ENCODE measurements at regions not wholly inside any gene's neighbourhood (a gene's known extent, or its start where the extent isn't known, plus 50 kb on each side); places are given as distances from the start of the nearest gene placed in this dataset.

- H3K4ac ChIP-seq (ENCODE audit: low read depth, low read length) = no peak overlapping the region
- H3K4me2 ChIP-seq (ENCODE audit: insufficient read depth, insufficient read length, low read length) = no peak overlapping the region
- no peaks in the 10 kb centered on the region for H3K79me1 ChIP-seq (ENCODE audit: insufficient read depth, low read depth, low read length, poor library complexity, severe bottlenecking)
- no peaks in the 10 kb centered on the region for H3K36me3 Mint-ChIP-seq (ENCODE audit: insufficient read depth in 1 of 3, low read depth in 3 of 3)
- 0 out of 2 replicates have a peak, but pooled peaks cover 2% of the 10 kb centered on the region for H3K27me3 Mint-ChIP-seq (ENCODE audit: low read depth)
- H3K18ac ChIP-seq (ENCODE audit: insufficient read length, low read depth, low read length) = no peak overlapping the region
- no peaks in the 10 kb centered on the region for H3K4me1 Mint-ChIP-seq
- H2AK5ac ChIP-seq (ENCODE audit: insufficient read length, low read length) = no peak overlapping the region
- no peaks in the 10 kb centered on the region for H4K20me1 ChIP-seq (ENCODE audit: control insufficient read depth, insufficient read depth, insufficient read length)
- H2BK20ac ChIP-seq (ENCODE audit: low read depth, low read length, poor library complexity, severe bottlenecking) = no peak overlapping the region
- H3K9me3 ChIP-seq (ENCODE audit: control insufficient read depth, low read depth, low read length) = no peaks in the 10 kb centered on the region
- no peak overlapping the region for H2BK15ac ChIP-seq (ENCODE audit: low read depth, low read length)
- no peak overlapping the region for H2BK5ac ChIP-seq (ENCODE audit: insufficient read length, low read length)
- H4K91ac ChIP-seq (ENCODE audit: insufficient read length, low read depth, low read length) = no peak overlapping the region
- no peak overlapping the region for H4K5ac ChIP-seq (ENCODE audit: insufficient read length, low read depth, low read length)
- H2AFZ ChIP-seq (ENCODE audit: low read length) = no peak overlapping the region
- no peak for DNase-seq
- no peaks in the 10 kb centered on the region; the same call in 1 of the 2 replicates for H3K27me3 ChIP-seq (ENCODE audit: insufficient read depth, low read length)
- H3K27ac Mint-ChIP-seq = no peak overlapping the region
- no peak overlapping the region for H3K14ac ChIP-seq (ENCODE audit: insufficient read depth, low read length)
- no peak overlapping the region for H2BK12ac ChIP-seq (ENCODE audit: insufficient read length, low read depth, low read length)
- H3K23ac ChIP-seq (ENCODE audit: insufficient read length, low read depth, low read length) = no peak overlapping the region
- H3K9me3 Mint-ChIP-seq = no peaks in the 10 kb centered on the region
- H3K56ac ChIP-seq (ENCODE audit: insufficient read length, low read depth, low read length) = no peak overlapping the region
- no peaks in the 10 kb centered on the region for H3K79me2 ChIP-seq (ENCODE audit: insufficient read depth, low read length)
- WGBS (ENCODE audit: extremely low coverage, insufficient read length, low lambda C conversion rate) = no CpG with 5 or more reads among the region's 1 CpG
- TF ChIP-seq CTCF (conservative IDR thresholded peaks at IDR 0.05) = no peak
- H2BK120ac ChIP-seq (ENCODE audit: low read depth, low read length, poor library complexity, severe bottlenecking) = no peak overlapping the region
- H3T11ph ChIP-seq (ENCODE audit: low read length) = no peak overlapping the region
- H3K23me2 ChIP-seq (ENCODE audit: insufficient read length, low read depth, low read length, poor library complexity, severe bottlenecking) = no peaks in the 10 kb centered on the region
- no peak overlapping the region for H4K8ac ChIP-seq (replicated peaks; ENCODE audit: insufficient read length, low read depth, low read length)
- H3K27ac ChIP-seq (ENCODE audit: insufficient read length, low read depth, low read length) = no peak overlapping the region
- no peak overlapping the region for H3K4me3 Mint-ChIP-seq
- H3K9ac ChIP-seq (ENCODE audit: extremely low read depth, insufficient read length, low read length) = no peak overlapping the region
- no peaks in the 10 kb centered on the region for H3K4me1 ChIP-seq (ENCODE audit: insufficient read depth, low read length)
These were observed 156.2 kb downstream of the MBL2 start for GRCh38 chr10:52616395-52616764.
